PC-3 (cell line): ENCODE measurements at regions not wholly inside any gene's neighbourhood (a gene's known extent, or its start where the extent isn't known, plus 50 kb on each side); places are given as distances from the start of the nearest gene placed in this dataset.

Experiments
- ATAC-seq: fragments of 200-7000 bp; cut with Tn5 transposase; 2 replicates; pipeline ENCODE4 v1.9.1; 2020; ENCODE audit warnings: mild to moderate bottlenecking, moderate library complexity
- BruUV-seq: library from RNA; stranded (reverse); fragments of 400-500 nt; replicated peaks from 2 replicates; lab custom pipeline; 2021; lab: Mats Ljungman, UMichigan
- CTCF ChIA-PET: fragments of 300-600 bp; sonication (Branson Sonifier 250); formaldehyde crosslinking; loops from one replicate; lab custom pipeline; 2022; ENCODE audit warnings: antibody characterized with exemption; lab: Charles Lee
- POLR2A ChIA-PET: fragments of 300-600 bp; sonication (Branson Sonifier 250); formaldehyde crosslinking; loops from one replicate; lab custom pipeline; 2022; ENCODE audit warnings: antibody characterized with exemption; ENCODE audit not compliant: unreplicated experiment; lab: Charles Lee
- DNase-seq: peaks from one replicate; pipeline ENCODE4 v3.0.0-alpha.2; 2015
- H2AFZ ChIP-seq: fragments of 300-600 bp; sonication (generic); 2 replicates; pipeline ENCODE4 v1.6.0; 2016; ENCODE audit warnings: antibody characterized with exemption, low read length
- H3F3A ChIP-seq: fragments of 300-600 bp; sonication (generic); one replicate; pipeline ENCODE4 v1.6.0; 2017; ENCODE audit warnings: antibody characterized with exemption, low read length, control low read depth, mild to moderate bottlenecking; ENCODE audit not compliant: unreplicated experiment
- H3K27ac ChIP-seq: fragments of 300-600 bp; sonication (generic); 2 replicates; pipeline ENCODE4 v1.5.1; 2016; ENCODE audit warnings: mild to moderate bottlenecking, low read length
- H3K27me3 ChIP-seq: fragments of 300-600 bp; sonication (generic); 2 replicates; pipeline ENCODE4 v1.6.1; 2016; ENCODE audit warnings: low read length, mixed read lengths
- H3K36me3 ChIP-seq: fragments of 300-600 bp; sonication (generic); 2 replicates; pipeline ENCODE4 v1.6.1; 2016; ENCODE audit warnings: low read depth, mixed run types, low read length, mixed read lengths
- H3K4me1 ChIP-seq: fragments of 300-600 bp; sonication (generic); 2 replicates; pipeline ENCODE4 v1.5.1; 2016; ENCODE audit warnings: low read length; ENCODE audit not compliant: insufficient read depth
- H3K4me2 ChIP-seq: fragments of 300-600 bp; sonication (generic); 2 replicates; pipeline ENCODE4 v1.6.0; 2016; ENCODE audit warnings: low read length
- H3K4me3 ChIP-seq: fragments of 300-600 bp; sonication (generic); 2 replicates; pipeline ENCODE4 v1.5.1; 2016; ENCODE audit warnings: mild to moderate bottlenecking, low read length, mixed read lengths
- H3K79me2 ChIP-seq: fragments of 300-600 bp; sonication (generic); 2 replicates; pipeline ENCODE4 v1.6.1; 2017; ENCODE audit warnings: low read length, mixed read lengths
- H3K9ac ChIP-seq: fragments of 300-600 bp; sonication (generic); 2 replicates; pipeline ENCODE4 v1.6.0; 2016; ENCODE audit warnings: mild to moderate bottlenecking, low read length
- H3K9me2 ChIP-seq: fragments of 300-600 bp; sonication (generic); replicated peaks from 2 replicates; pipeline ENCODE4 v1.6.1; 2016; ENCODE audit warnings: mixed run types, low read length, mixed read lengths
- H3K9me3 ChIP-seq: fragments of 300-600 bp; sonication (generic); 2 replicates; pipeline ENCODE4 v1.6.1; 2016; ENCODE audit warnings: low read length, mixed read lengths
- H4K20me1 ChIP-seq: fragments of 300-600 bp; sonication (generic); 2 replicates; pipeline ENCODE4 v1.6.1; 2016; ENCODE audit warnings: low read length, mixed read lengths
- CTCF ChIP-seq: fragments of 300-600 bp; sonication (generic); conservative IDR thresholded peaks from 2 replicates; pipeline ENCODE4 v1.5.1; 2017; ENCODE audit warnings: antibody characterized with exemption, low read depth, mild to moderate bottlenecking, low read length
- EZH2 ChIP-seq: fragments of 300-600 bp; sonication (generic); IDR thresholded peaks from one replicate; pipeline ENCODE4 v1.6.1; 2017; ENCODE audit warnings: antibody characterized with exemption, mild to moderate bottlenecking, low read length; ENCODE audit not compliant: unreplicated experiment
- EZH2phosphoT487 ChIP-seq: fragments of 300-600 bp; sonication (generic); IDR thresholded peaks from 2 replicates; pipeline ENCODE4 v1.6.1; 2018; ENCODE audit warnings: mild to moderate bottlenecking, antibody characterized with exemption, low read length, borderline replicate concordance
- intact Hi-C: fragments of 100-400 bp; cut with micrococcal nuclease; formaldehyde crosslinking; loops from 2 replicates; pipeline ENCODE4 v1.9.0; 2023

- Histone ChIP-seq H3K9ac (no peak overlapping the region), H3K27ac (peak overlapping the region; percentile 45), H3K4me2 (no peak overlapping the region), H3K36me3 (no peaks in the 10 kb centered on the region), H3K9me2 (no peaks in the 10 kb centered on the region), H3K9me3 (no peaks in the 10 kb centered on the region), H3K4me1 (no peaks in the 10 kb centered on the region), H3K79me2 (no peaks in the 10 kb centered on the region), H3F3A (no peaks in the 10 kb centered on the region), H4K20me1 (no peaks in the 10 kb centered on the region), H3K27me3 (no peaks in the 10 kb centered on the region), H3K4me3 (no peak overlapping the region), H2AFZ (no peak overlapping the region)
- DNase-seq: peak; percentile 48
- ChIA-PET CTCF (no interaction called here), POLR2A (no interaction called here)
- no TSS peak for BruUV-seq
- ATAC-seq: peak; percentile 46
- TF ChIP-seq CTCF (no peak), EZH2phosphoT487 (no peak), EZH2 (no peak)
- intact Hi-C loops: no loop called here
These were observed 51.8 kb upstream of the B3GALNT1 start for GRCh38 chr3:161156936-161157335.

- no peak for ATAC-seq
- BruUV-seq: no TSS peak
- Histone ChIP-seq H2AFZ (no peak overlapping the region), H3K9me3 (peaks cover 20% of the 10 kb centered on the region), H3K27me3 (no peaks in the 10 kb centered on the region), H3K79me2 (no peaks in the 10 kb centered on the region), H3K9me2 (no peaks in the 10 kb centered on the region), H3K27ac (no peak overlapping the region), H3K4me2 (no peak overlapping the region), H3K36me3 (peaks cover 18% of the 10 kb centered on the region; the same call in 1 of the 2 replicates), H4K20me1 (no peaks in the 10 kb centered on the region), H3K9ac (no peak overlapping the region), H3F3A (peaks cover 17% of the 10 kb centered on the region), H3K4me3 (no peak overlapping the region), H3K4me1 (peaks cover 11% of the 10 kb centered on the region)
- TF ChIP-seq CTCF: no peak
- TF ChIP-seq EZH2: no peak
- no peak for TF ChIP-seq EZH2phosphoT487
- intact Hi-C loops: no loop called here
- DNase-seq: no peak
- ChIA-PET CTCF (no interaction called here), POLR2A (no interaction called here)
These were observed 56.5 kb upstream of the B3GALNT1 start for GRCh38 chr3:161161603-161162002.

GRCh38 chr3:161163297-161163696 lies 57.8 kb upstream of the NMD3 start:
- H3K9me2 ChIP-seq: no peaks in the 10 kb centered on the region
- H3F3A ChIP-seq: peaks cover 17% of the 10 kb centered on the region
- no peaks in the 10 kb centered on the region for H4K20me1 ChIP-seq
- BruUV-seq: no TSS peak
- intact Hi-C loops: no loop called here
- DNase-seq (peak; percentile 96), ATAC-seq (peak; percentile 100)
- peaks cover 18% of the 10 kb centered on the region; the same call in 1 of the 2 replicates for H3K36me3 ChIP-seq
- POLR2A ChIA-PET: no interaction called here
- TF ChIP-seq EZH2phosphoT487 (no peak), EZH2 (no peak)
- H3K9ac ChIP-seq: no peak overlapping the region
- H3K27ac ChIP-seq: peak overlapping the region; percentile 57
- peaks cover 20% of the 10 kb centered on the region for H3K9me3 ChIP-seq
- peak overlapping the region; percentile 45 for H3K4me2 ChIP-seq
- no peaks in the 10 kb centered on the region for H3K79me2 ChIP-seq
- no peak overlapping the region for H3K4me3 ChIP-seq
- H3K27me3 ChIP-seq: no peaks in the 10 kb centered on the region
- H3K4me1 ChIP-seq: peaks cover 11% of the 10 kb centered on the region
- CTCF ChIA-PET: no interaction called here
- no peak overlapping the region for H2AFZ ChIP-seq
